GM23248 (cell line): ENCODE measurements at regions not wholly inside any gene's neighbourhood (a gene's known extent, or its start where the extent isn't known, plus 50 kb on each side); places are given as distances from the start of the nearest gene placed in this dataset.

Experiments used
- DNase-seq: peaks from one replicate; pipeline ENCODE4 v3.0.0-alpha.2; 2015
- H2AFZ ChIP-seq: fragments of 200-600 bp; sonication (generic); 2 replicates; pipeline ENCODE4 v1.6.1; 2016; ENCODE audit warnings: antibody characterized with exemption
- H3F3A ChIP-seq: fragments of 200-600 bp; sonication (generic); 2 replicates; pipeline ENCODE4 v1.6.1; 2016; ENCODE audit warnings: mild to moderate bottlenecking, antibody characterized with exemption, mixed run types; ENCODE audit not compliant: insufficient read depth
- H3K27ac ChIP-seq: fragments of 200-600 bp; sonication (generic); 2 replicates; pipeline ENCODE4 v1.5.1; 2016; ENCODE audit warnings: mild to moderate bottlenecking
- H3K27me3 ChIP-seq: fragments of 200-600 bp; sonication (generic); replicated peaks from 2 replicates; pipeline ENCODE4 v1.6.1; 2016; ENCODE audit warnings: mild to moderate bottlenecking; ENCODE audit not compliant: insufficient read depth
- H3K36me3 ChIP-seq: fragments of 200-600 bp; sonication (generic); 2 replicates; pipeline ENCODE4 v1.6.1; 2016; ENCODE audit warnings: low read depth, mild to moderate bottlenecking
- H3K4me1 ChIP-seq: fragments of 200-600 bp; sonication (generic); 2 replicates; pipeline ENCODE4 v1.6.1; 2016; ENCODE audit warnings: mild to moderate bottlenecking; ENCODE audit not compliant: insufficient read depth
- H3K4me2 ChIP-seq: fragments of 200-600 bp; sonication (generic); one replicate; pipeline ENCODE4 v1.6.1; 2016; ENCODE audit warnings: mild to moderate bottlenecking; ENCODE audit not compliant: unreplicated experiment
- H3K4me3 ChIP-seq: fragments of 200-600 bp; sonication (generic); 2 replicates; pipeline ENCODE4 v1.5.1; 2016; ENCODE audit warnings: mild to moderate bottlenecking
- H3K79me2 ChIP-seq: fragments of 200-600 bp; sonication (generic); 2 replicates; pipeline ENCODE4 v1.6.1; 2016; ENCODE audit warnings: mild to moderate bottlenecking; ENCODE audit not compliant: insufficient read depth
- H3K9ac ChIP-seq: fragments of 200-600 bp; sonication (generic); 2 replicates; pipeline ENCODE4 v1.6.1; 2016; ENCODE audit warnings: mild to moderate bottlenecking
- H3K9me2 ChIP-seq: fragments of 200-600 bp; sonication (generic); 2 replicates; pipeline ENCODE4 v1.6.1; 2016; ENCODE audit warnings: mixed run types, mild to moderate bottlenecking, moderate library complexity; ENCODE audit not compliant: insufficient read depth
- H3K9me3 ChIP-seq: fragments of 200-600 bp; sonication (generic); one replicate; pipeline ENCODE4 v1.6.1; 2017; ENCODE audit warnings: low read depth
- H4K20me1 ChIP-seq: fragments of 200-600 bp; sonication (generic); 2 replicates; pipeline ENCODE4 v1.6.0; 2016; ENCODE audit not compliant: insufficient read depth
- EZH2 ChIP-seq: fragments of 200-600 bp; sonication (generic); IDR thresholded peaks from 2 replicates; pipeline ENCODE4 v1.6.1; 2018; ENCODE audit warnings: antibody characterized with exemption, mild to moderate bottlenecking; ENCODE audit not compliant: insufficient read depth, poor library complexity, severe bottlenecking
- EZH2phosphoT487 ChIP-seq: fragments of 200-600 bp; sonication (generic); IDR thresholded peaks from 2 replicates; pipeline ENCODE4 v1.6.1; 2018; ENCODE audit warnings: antibody characterized with exemption, moderate library complexity, mild to moderate bottlenecking, low read depth; ENCODE audit not compliant: insufficient read depth
- WGBS, 2 experiments: methylation state at CpG; one replicate each; pipeline ENCODE4 v1.1.6; 2015 to 2017; ENCODE audit warnings: low lambda C conversion rate in 2 of 2, low coverage in 1 of 2; ENCODE audit errors: missing lambda C conversion rate in 2 of 2; 5-methylcytosine and 5-hydroxymethylcytosine counted together
- in situ Hi-C: fragments of 300-500 bp; cut with MboI; formaldehyde crosslinking; loops from 2 replicates; pipeline ENCODE4 v1.15.0; 2020

GRCh38 chr13:71089056-71089455 is 777.9 kb downstream of the DACH1 start:
- no peak overlapping the region for H3K9ac ChIP-seq
- 22 to 35% methylated on average over 4 of the region's 4 CpGs for WGBS, 2 experiments
- no peaks in the 10 kb centered on the region for H3K9me3 ChIP-seq
- no peaks in the 10 kb centered on the region for H3K9me2 ChIP-seq
- no peak overlapping the region for H3K27ac ChIP-seq
- no peaks in the 10 kb centered on the region for H3K27me3 ChIP-seq
- TF ChIP-seq EZH2 (no peak), EZH2phosphoT487 (no peak)
- H2AFZ ChIP-seq, result no peak overlapping the region
- H3K4me3 ChIP-seq, result no peak overlapping the region
- no peaks in the 10 kb centered on the region for H3K4me1 ChIP-seq
- H3F3A ChIP-seq, result no peaks in the 10 kb centered on the region
- H3K79me2 ChIP-seq, result no peaks in the 10 kb centered on the region
- DNase-seq, result no peak
- no peaks in the 10 kb centered on the region for H4K20me1 ChIP-seq
- H3K4me2 ChIP-seq, result no peak overlapping the region
- no peaks in the 10 kb centered on the region for H3K36me3 ChIP-seq
- in situ Hi-C loops, result no loop called here

- Histone ChIP-seq H3K79me2 (no peaks in the 10 kb centered on the region), H2AFZ (no peak overlapping the region), H3K4me2 (no peak overlapping the region), H3F3A (no peaks in the 10 kb centered on the region), H3K9ac (no peak overlapping the region), H3K27me3 (no peaks in the 10 kb centered on the region), H3K4me1 (no peaks in the 10 kb centered on the region), H3K9me3 (no peaks in the 10 kb centered on the region), H4K20me1 (no peaks in the 10 kb centered on the region), H3K9me2 (no peaks in the 10 kb centered on the region), H3K27ac (no peak overlapping the region), H3K36me3 (no peaks in the 10 kb centered on the region), H3K4me3 (no peak overlapping the region)
- TF ChIP-seq EZH2phosphoT487 (no peak), EZH2 (no peak)
- in situ Hi-C loops, result no loop called here
- 44 to 65% methylated on average over 14 to 15 of the region's 16 CpGs for WGBS, 2 experiments
- DNase-seq, result no peak
Observed at GRCh38 chr13:71087432-71087831, 779.6 kb downstream of the DACH1 start.

- WGBS, 2 experiments, result 4 to 14% methylated on average over 2 of the region's 2 CpGs
Observed at GRCh38 chr13:71087006-71087405, 780.0 kb downstream of the DACH1 start.

GRCh38 chr13:71082631-71083030 is 784.4 kb downstream of the DACH1 start:
- H4K20me1 ChIP-seq, result no peaks in the 10 kb centered on the region
- no peak for TF ChIP-seq EZH2phosphoT487
- no peak for TF ChIP-seq EZH2
- H3K79me2 ChIP-seq, result no peaks in the 10 kb centered on the region
- H3K4me1 ChIP-seq, result no peaks in the 10 kb centered on the region
- H3K27me3 ChIP-seq, result no peaks in the 10 kb centered on the region
- H3K4me3 ChIP-seq, result no peak overlapping the region
- no peaks in the 10 kb centered on the region for H3K36me3 ChIP-seq
- H3K9ac ChIP-seq, result no peak overlapping the region
- DNase-seq, result no peak
- no peaks in the 10 kb centered on the region for H3K9me3 ChIP-seq
- H3K27ac ChIP-seq, result no peak overlapping the region
- H2AFZ ChIP-seq, result no peak overlapping the region
- 0% methylated on average over 1 of the region's 1 CpG for WGBS, 2 experiments
- in situ Hi-C loops, result no loop called here
- H3K4me2 ChIP-seq, result no peak overlapping the region
- no peaks in the 10 kb centered on the region for H3K9me2 ChIP-seq
- H3F3A ChIP-seq, result no peaks in the 10 kb centered on the region

More at GRCh38 chr13:71087006-71087405, 780.0 kb downstream of the DACH1 start:
- no peak for DNase-seq
- H4K20me1 ChIP-seq, result no peaks in the 10 kb centered on the region
- H3K36me3 ChIP-seq, result no peaks in the 10 kb centered on the region
- no peaks in the 10 kb centered on the region for H3K27me3 ChIP-seq
- no peaks in the 10 kb centered on the region for H3F3A ChIP-seq
- no peaks in the 10 kb centered on the region for H3K79me2 ChIP-seq
- in situ Hi-C loops, result no loop called here
- no peak for TF ChIP-seq EZH2phosphoT487
- no peak for TF ChIP-seq EZH2
- no peak overlapping the region for H3K4me2 ChIP-seq
- no peaks in the 10 kb centered on the region for H3K9me2 ChIP-seq
- H3K4me3 ChIP-seq, result no peak overlapping the region
- no peak overlapping the region for H3K27ac ChIP-seq
- no peak overlapping the region for H3K9ac ChIP-seq
- H3K4me1 ChIP-seq, result no peaks in the 10 kb centered on the region
- H2AFZ ChIP-seq, result no peak overlapping the region
- no peaks in the 10 kb centered on the region for H3K9me3 ChIP-seq

- Histone ChIP-seq H3K4me1 (no peaks in the 10 kb centered on the region), H3K9ac (no peak overlapping the region), H3K4me3 (no peak overlapping the region), H3K79me2 (no peaks in the 10 kb centered on the region), H2AFZ (no peak overlapping the region), H3K27ac (no peak overlapping the region), H3K9me2 (no peaks in the 10 kb centered on the region), H3K4me2 (no peak overlapping the region), H3F3A (no peaks in the 10 kb centered on the region), H3K36me3 (no peaks in the 10 kb centered on the region), H4K20me1 (no peaks in the 10 kb centered on the region), H3K27me3 (no peaks in the 10 kb centered on the region), H3K9me3 (no peaks in the 10 kb centered on the region)
- TF ChIP-seq EZH2phosphoT487 (no peak), EZH2 (no peak)
- in situ Hi-C loops, result no loop called here
- no peak for DNase-seq
Observed at GRCh38 chr13:71079638-71080037, 787.4 kb downstream of the DACH1 start.
